Amniotic epithelial cell (primary cell): ENCODE measurements at regions not wholly inside any gene's neighbourhood (a gene's known extent, or its start where the extent isn't known, plus 50 kb on each side); places are given as distances from the start of the nearest gene placed in this dataset.

Source experiments
- DNase-seq: peaks from one replicate; pipeline ENCODE4 v3.0.0-alpha.2; 2010; ENCODE audit warnings: low read depth

DNA sequence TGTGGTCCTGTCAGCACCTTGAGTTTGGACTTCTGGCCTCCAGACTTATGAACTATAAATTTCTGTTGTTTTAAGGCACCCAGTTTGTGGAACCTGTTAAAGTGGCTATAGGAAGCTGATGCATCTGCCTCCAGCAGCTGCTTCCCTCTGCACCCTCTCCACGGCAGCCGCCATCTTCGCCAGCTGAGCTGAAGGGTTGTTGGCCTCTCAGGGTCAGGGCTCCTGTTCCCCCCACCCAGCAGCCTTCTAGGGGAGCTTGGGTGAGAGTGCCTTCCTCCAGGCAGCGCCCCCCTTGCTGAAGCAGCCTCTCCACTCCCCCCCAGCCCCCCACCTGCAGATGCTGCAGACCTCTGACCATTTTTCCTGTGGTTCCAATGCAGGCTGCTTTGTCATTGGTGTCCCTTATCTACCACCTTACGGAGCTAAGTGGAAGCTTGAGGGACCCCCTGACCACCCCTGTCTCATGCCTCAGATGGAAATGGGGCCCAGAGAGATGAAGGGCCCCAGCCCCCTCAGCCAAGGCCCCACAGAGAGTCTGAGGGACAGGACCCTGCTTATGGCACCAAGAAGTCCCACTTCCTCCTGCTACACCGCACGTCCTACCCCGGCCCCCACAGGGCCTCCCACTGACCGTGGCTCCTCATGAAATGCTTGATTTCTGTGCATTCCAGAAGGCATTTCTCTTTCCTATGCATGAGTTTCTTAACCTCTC lies 61.4 kb upstream of the TLE3 start:
- DNase-seq = peak; percentile 16

DNA sequence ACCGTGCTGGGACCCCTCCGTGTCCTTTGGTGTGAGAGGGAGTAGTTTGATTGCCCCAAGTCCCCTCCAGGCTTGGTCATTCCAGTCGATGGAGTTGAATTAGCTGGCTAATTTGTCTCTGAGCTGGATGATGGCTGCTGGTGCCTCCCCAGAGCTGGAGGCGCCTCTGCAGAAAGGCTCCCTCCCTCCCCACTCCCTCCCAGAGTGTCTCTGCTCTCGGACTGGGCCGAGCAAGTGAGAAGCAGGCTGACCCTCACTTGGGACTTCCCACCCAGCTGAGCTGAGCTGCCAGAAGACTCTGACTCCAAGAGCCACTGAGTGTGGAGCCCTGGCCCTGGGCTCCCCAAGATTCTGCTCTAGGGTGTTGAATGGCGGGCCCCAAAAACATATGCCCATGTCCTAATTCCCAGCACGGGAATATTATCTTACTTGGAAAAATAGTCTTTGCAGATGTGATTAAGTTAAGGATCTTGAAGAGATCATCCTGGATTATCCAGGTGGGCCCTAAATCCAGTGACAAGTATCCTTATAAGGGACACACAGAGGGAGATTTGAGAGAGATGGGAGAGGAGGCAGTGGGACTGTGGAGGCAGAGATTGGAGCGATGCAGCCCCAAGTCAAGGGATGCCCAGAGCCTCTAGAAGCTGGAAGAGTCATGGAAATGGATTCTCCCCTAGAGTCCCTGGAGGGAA lies 60.7 kb upstream of the TLE3 start:
- no peak for DNase-seq

DNA sequence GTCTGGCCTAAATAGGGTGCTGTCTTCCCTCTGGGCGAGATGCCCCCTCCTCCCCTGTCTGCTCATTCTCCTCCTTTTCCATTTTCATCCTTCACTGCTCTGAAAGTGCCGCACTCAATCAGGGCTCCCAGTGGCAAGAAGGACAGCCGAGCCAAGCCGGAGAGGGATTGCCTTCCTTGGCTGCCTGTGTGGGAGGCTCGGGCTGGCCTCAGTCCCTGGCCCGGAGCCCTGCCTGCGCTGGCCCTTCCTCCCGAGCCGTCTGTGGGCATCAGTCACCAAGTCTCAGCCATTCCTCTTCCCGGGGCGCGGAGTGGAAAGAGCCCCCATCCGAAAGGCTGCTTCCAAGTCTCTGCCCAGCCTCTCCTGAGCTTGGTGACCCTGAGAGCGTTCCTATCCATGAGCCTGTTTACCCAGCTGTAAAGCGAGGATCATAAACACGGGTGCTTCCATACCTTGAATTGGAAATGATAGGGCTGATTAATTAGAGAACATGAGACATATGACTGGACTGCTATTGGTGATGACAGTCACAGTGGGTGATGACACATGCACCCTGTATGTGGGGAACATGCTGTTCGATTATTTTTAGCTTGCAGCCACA lies 59.1 kb upstream of the TLE3 start:
- DNase-seq = peak; percentile 32

DNA sequence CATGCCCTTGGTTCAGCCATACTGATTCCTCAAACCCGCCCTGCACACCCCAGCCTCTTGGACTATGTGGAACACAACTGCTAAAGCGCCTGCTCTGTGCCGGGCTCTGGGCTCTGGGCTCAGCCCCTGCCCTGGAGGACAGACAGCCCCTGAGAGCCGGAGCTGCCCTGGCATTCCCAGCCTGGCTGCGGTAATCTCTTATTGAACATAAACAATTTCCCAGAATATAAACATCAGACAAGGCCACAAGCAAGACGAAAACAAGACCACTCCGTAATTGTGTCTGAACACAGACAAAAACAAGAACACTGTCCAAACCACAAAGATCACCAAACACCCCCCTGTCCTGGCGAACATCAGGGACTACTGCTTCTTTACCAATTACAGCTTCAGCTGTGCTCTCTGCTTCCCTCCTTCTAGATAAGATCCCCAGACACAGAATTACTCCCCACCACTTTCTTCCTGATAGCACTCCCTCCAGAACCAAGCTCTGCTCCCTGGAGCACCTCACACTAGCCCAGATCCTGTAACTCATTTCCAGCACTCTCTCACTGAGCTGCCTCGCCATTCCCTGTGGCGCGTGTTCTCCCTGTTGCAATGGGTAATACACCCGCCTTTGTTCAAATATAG lies 57.1 kb upstream of the TLE3 start:
- peak; percentile 99 for DNase-seq

DNA sequence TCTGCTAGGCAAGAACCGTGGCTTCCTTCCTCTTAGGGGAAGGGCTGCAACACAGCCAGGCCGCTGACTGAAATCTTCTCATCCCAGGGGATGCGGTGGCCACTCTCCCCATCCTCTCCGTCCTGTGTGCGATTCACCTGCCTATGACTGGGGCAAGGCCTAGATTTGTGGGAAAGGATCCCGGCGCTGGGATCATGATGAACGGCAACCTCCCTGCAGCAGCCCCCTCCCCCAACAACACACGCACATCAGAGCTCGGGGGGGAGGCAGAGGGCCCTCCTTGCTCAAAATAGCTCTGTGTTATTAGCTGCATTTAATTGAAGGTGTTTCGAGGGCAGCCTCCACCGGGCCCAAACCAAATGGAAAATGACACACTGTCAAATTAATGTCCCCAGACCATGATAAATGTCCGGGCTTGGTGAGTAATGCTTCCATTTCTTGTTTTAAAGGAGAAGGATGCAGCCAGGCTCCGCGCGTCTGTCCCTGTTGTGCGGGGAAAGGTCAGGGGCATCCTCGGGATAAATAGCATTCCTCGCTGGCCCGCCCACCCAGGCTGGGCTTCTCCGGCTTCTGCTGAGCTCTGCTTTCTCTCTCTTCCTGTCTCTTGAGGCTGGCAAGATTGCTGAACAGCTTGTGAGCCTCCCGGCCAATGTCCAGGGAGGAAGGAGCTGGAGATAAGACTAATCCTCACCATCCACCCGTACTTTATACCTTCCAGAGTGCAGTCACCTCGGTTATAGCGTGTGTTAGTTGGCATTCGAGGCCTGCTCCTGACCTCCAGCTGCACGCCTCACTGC lies 56.4 kb upstream of the TLE3 start:
- DNase-seq = peak; percentile 99

DNA sequence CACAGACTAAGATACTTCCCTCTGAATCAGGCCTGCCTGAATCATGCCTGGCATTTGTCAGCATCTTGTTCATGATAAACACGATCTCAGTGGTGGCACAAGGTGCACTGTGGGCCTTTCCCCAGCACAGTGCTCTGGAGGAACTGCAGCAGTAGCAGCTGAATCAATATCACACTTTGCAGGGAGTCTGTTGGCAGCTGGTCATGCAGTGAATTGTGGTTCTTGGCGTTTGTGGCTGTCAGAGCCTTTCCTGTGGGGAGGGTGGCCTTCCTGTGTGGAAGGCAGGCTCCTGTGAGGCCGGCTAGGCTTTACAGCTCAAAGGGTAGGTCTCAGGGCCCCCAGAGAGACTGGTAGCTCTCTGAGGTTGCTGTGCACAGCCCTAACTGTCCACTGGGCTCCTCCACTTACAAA lies 54.4 kb upstream of the TLE3 start:
- peak; percentile 66 for DNase-seq

DNA sequence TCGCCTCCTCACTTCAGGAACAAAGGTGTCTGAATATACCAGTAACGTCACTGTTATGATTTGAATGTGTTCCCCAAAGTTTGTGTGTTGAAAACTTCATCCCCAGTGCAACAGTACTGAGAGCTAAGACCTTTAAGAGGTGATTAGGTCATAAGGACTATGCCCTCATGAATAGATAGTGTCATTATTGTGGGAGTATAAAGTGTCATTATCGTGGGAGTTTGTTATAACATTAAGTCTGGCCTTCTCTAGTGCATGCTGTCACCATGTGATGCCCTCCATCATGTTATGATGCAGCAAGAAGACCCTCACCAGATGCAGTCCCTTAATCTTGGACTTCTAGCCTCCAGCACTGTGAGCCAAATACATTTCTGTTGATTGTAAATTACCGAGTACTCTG lies 53.7 kb upstream of the TLE3 start:
- no peak for DNase-seq

DNA sequence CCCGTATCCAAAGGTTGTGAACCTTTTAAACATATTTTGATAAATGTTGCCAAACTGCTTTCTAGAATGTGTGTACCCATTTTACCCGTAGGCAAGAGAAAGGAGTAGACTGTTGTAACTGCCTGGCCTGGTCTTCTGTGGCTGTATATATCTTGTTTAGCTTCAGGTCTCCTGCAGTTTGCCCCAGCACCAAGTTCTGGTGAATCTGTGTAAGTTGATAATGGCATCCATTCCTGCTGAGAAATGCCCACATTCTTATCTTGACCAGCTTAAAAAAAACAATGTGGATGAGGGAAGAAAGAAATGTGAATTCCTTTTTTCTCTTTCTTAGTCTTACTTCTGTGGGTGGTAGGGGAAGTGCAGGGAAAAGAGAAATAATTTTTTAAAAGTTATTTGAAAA lies 53.3 kb upstream of the TLE3 start:
- DNase-seq = no peak

DNA sequence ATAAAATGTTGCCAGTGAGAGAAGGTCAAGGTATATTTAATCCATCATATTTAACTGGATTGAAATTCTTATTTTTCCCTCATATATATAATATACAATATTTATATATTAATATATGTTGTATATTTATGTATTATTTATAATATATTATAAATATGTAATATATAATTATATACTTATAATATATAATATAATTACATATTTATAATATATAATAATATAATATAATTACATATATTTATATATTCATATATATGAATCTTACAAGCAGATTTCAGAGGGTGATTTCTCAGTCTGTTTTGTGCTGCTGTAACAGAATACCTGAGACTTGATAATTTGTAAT lies 52.7 kb upstream of the TLE3 start:
- DNase-seq = no peak

DNA sequence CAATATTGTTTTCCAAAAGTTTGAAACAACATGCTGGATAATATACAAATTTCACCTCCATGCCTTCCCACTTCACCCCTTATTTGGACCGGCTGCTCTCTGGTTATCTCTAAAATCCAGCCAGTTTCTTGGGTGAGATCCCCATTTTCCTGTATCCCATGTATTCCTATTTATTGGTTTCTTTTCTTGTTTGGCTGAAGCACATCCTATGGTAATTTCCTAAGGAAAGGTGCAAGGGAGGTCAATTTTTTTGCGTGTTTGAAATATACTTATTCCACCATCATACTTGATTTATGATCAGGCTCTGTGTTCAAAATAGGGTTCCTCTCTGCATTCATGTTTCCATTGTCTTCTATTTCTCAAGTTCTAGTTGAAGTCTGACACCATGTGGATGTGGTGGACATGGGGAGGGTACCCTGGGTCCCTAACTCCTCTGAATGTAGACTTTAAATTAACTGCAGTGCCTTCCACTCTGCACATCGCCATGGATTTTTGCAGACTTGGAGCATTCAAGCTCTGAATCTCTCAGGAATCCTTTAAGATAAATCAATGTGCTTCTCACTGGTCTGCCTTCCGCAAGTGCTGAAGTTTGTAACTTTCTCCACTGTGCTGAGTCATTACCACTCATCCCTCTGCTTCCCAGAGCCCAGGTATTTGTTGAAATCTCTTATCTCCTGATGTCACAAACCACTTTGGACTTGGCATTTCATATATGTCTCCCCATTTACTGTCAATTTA lies 52.1 kb upstream of the TLE3 start:
- peak; percentile 93 for DNase-seq

DNA sequence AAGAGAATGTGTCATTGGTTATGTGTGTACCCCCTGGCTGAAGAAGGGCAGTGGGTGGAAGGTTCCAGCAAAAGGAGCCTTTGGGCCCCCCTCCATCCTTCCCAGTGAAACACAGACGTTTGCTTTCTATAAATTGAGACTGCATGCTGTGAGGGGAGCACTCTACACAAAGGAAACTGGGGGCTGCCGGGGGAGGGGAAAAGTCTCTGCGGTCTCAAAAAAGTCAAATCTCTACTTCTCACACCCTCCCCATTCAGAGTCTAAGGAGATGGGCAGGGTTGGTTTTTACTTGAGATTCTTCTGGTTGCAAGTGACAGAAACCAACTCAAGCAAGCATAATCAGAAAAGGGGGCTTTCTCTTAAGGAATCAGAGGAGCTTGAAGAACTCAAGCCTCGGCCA lies 50.1 kb upstream of the TLE3 start:
- no peak for DNase-seq
